ENCODE measurements at regions not wholly inside any gene's neighbourhood (a gene's known extent, or its start where the extent isn't known, plus 50 kb on each side); places are given as distances from the start of the nearest gene placed in this dataset.

GRCh38 chr7:25996006-25996408 lies 156.0 kb upstream of the NFE2L3 start:
- TF ChIP-seq POLR2AphosphoS5 (IDR thresholded peaks at IDR 0.05; ENCODE audit: low read depth, low read length) (no peak), POLR2A (IDR thresholded peaks at IDR 0.05; ENCODE audit: low read depth, low read length) (no peak), SPI1 (IDR thresholded peaks at IDR 0.05; ENCODE audit: low read depth, low read length) (no peak)
